GM20000 (cell line): ENCODE measurements at regions not wholly inside any gene's neighbourhood (a gene's known extent, or its start where the extent isn't known, plus 50 kb on each side); places are given as distances from the start of the nearest gene placed in this dataset.

ENCODE experiments used
- DNase-seq: peaks from one replicate; pipeline ENCODE4 v3.0.0; 2012; ENCODE audit warnings: low spot score
- TF ChIP-seq, protein P1 (sequence below): IDR thresholded peaks from 2 replicates; pipeline ENCODE4 v1.5.1; 2012; ENCODE audit warnings: mild to moderate bottlenecking, control low read depth; ENCODE audit errors: extremely low read depth, missing control alignments

DNA sequence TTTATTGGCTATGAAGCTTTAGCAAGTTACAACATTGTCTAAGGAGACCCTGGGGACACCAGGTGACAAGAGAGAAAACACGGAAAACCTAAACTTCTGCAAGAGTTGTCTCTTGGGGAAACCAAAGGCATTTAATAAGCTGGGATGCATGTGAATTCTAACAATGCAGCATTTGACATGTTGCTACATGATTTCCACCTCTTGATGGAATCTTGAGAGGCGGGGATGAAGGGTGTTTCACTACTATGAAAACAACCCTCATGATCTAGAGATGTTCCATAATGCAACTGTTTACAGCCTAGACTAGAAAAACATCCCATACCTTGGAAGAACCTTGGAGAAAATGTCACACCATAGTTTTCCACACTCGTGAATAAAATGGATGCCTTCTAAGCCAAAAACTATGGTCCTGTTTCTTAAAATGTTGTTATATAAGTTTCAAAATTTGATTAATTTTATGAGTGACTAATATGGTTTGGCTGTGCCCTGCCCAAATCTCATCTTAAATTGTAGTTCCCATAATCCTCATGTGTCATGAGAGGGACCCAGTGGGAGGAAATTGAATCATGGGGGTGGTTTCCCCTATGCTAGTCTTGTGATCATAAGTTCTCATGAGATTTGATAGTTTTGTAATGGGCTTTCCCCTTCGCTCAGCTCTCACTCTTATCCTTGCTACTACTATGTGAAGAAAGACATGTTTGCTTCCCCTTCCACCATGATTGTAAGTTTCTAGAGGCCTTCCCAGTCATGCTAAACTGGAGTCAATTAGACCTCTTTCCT, 164.6 kb downstream of the TNFSF13B start:
- TF ChIP-seq, protein P1, sequence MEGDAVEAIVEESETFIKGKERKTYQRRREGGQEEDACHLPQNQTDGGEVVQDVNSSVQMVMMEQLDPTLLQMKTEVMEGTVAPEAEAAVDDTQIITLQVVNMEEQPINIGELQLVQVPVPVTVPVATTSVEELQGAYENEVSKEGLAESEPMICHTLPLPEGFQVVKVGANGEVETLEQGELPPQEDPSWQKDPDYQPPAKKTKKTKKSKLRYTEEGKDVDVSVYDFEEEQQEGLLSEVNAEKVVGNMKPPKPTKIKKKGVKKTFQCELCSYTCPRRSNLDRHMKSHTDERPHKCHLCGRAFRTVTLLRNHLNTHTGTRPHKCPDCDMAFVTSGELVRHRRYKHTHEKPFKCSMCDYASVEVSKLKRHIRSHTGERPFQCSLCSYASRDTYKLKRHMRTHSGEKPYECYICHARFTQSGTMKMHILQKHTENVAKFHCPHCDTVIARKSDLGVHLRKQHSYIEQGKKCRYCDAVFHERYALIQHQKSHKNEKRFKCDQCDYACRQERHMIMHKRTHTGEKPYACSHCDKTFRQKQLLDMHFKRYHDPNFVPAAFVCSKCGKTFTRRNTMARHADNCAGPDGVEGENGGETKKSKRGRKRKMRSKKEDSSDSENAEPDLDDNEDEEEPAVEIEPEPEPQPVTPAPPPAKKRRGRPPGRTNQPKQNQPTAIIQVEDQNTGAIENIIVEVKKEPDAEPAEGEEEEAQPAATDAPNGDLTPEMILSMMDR = no peak

DNA sequence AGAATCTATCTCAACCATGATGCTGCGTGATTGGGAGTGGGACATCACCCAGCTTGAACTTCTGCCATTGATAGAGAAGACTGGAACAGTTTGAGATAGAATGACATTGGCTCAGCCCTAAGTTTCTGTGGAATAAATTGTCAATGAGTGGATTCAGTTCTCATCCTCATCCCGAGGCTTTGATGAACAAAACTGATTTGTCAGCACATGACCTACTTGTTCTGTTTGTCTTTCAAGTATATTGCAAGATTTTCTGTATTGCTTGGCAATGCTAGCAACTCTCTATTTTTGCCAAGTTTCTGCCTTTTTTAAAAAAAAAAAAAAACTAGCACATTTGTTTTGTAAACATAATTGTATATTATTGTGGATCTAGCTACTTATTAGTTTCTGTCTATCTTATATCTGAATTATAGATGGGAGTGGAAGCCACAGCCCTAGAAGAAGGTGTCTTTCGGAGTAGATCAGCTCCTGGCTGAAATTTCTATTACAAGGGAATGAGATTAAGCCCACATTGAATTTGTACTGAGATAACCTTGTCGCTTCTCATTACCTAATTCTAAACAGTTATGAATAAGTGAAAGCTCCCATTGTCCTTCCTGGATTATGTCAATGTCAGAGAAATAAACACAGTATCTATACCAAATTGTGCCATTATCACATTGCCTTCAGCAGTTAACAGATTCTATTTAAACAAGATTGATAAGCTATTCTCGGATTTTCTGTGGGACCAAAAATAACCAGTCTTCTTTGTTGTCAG, 166.1 kb downstream of the TNFSF13B start:
- no peak for DNase-seq
- TF ChIP-seq, protein P1 = no peak

More for the DNA sequence above, 164.6 kb downstream of the TNFSF13B start:
- no peak for DNase-seq

DNA sequence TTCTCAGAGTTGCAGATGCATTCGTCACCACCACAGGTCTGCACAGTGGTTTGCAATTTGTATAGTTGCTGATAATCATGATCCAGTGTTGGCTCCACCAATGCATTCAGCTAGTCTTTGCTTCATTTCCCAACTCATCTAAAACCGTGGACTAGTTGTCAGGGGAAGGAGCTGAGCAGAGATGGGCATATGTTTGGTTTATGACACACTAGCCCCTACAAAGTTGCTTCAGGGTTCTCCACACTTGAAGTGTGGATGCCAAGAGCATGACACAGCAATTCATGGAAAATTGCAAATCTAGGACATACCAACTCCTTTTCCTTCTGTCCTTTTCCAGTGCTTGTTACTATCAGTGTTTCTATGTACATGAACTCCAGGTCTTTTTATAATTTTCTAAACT, 168.0 kb downstream of the TNFSF13B start:
- DNase-seq = no peak
- TF ChIP-seq, protein P1 = no peak

DNA sequence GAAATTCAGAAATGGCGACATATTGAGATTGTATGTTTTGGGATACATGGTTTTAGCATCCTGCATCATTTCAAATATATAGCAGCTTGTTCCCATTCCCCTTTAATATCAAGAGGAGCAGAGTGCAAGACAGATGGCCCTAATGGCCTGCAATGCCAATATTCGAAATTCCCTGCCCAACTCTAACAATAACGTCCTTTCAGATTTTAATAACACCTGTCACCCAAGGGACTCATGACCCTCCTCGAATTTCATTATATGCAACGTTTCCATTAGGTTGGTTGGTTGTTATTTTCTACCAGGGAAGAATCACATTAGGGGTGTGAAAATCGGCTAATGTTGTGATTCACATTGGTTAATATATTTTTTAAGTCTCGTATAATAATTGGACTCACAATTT, 170.0 kb downstream of the TNFSF13B start:
- TF ChIP-seq, protein P1 = no peak
- DNase-seq = no peak

DNA sequence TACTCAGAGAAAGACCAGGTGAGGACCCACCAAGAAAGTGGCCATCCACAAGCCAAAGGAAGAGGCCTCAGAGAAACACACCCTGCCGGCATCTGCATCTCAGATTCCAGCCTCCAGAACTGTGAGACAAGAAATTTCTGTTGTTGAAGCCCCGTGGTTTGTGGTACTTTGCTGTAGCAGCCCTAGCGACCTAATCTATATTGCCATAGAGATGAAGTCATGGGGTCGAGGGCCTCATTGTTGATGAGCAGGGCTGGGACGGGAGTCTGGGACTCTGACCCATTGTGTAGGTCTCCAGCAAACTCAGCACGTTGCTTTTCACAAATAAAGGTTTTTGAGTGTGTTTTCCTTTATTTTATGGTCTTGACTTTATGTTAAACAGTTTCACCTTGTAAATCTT, 174.9 kb downstream of the TNFSF13B start:
- DNase-seq = no peak
- TF ChIP-seq, protein P1 = no peak

DNA sequence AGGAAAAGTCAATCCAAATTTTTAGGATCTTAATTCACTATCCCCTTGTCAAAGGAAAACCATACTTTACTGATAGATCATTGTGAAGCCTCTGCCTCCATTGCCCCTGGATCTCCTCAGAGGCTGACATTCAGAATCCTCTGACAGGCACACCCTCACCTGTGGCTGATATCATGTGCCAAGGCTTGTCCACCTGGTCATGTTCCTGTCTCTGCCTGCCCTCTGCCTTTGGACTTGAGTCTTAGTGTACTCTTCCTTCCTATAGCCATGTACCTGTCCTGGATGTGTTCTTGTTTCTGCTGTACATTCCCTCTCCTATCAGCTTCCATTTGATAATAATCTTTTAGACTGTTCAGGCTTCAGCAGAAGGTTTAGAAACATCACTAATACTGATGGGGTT, 179.4 kb downstream of the TNFSF13B start:
- DNase-seq = no peak
- TF ChIP-seq, protein P1 = no peak

DNA sequence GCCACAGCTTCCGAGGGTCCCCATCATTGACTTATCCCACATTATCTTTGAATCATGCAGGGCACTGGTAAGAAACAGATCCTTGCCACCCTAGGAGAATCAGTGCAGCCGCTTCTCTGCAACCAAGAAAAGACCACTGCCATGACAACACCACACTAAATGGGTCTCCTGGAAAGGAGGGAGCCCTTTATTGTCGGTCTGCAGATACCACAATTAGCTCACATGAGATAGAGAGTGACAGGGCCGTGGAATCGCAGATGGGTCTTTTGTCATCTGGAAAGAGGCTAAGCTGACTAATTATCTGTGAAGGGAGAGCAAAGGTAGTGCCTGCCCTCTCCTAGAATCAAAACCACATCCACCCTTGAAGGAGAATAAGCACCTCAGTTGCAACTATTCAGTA, 178.3 kb upstream of the MYO16 start:
- TF ChIP-seq, protein P1 = no peak
- DNase-seq = no peak
